Caco-2 (cell line): ENCODE measurements at regions not wholly inside any gene's neighbourhood (a gene's known extent, or its start where the extent isn't known, plus 50 kb on each side); places are given as distances from the start of the nearest gene placed in this dataset.

Experiments used
- BruUV-seq: library from RNA; stranded (reverse); fragments of 400-500 nt; replicated peaks from 2 replicates; lab custom pipeline; 2021; lab: Mats Ljungman, UMichigan
- CTCF ChIA-PET: fragments of 300-600 bp; sonication (Branson Sonifier 250); formaldehyde crosslinking; loops from one replicate; lab custom pipeline; 2022; ENCODE audit warnings: antibody characterized with exemption; lab: Charles Lee
- POLR2A ChIA-PET: fragments of 300-600 bp; sonication (Branson Sonifier 250); formaldehyde crosslinking; loops from one replicate; lab custom pipeline; 2022; ENCODE audit warnings: antibody characterized with exemption; lab: Charles Lee
- DNase-seq, 2 experiments: peaks; one replicate each; pipeline versions ENCODE4 v3.0.0 to v3.0.0-alpha.2; 2020 to 2022
- H3K27me3 ChIP-seq: replicated peaks from 2 replicates; pipeline ENCODE4 v1.6.0; 2011; ENCODE audit warnings: low read length; ENCODE audit not compliant: control insufficient read depth, insufficient read depth
- H3K36me3 ChIP-seq: 2 replicates; pipeline ENCODE4 v1.5.1; 2011; ENCODE audit warnings: low read length; ENCODE audit not compliant: control insufficient read depth, insufficient read depth
- H3K4me1 ChIP-seq: fragments of 250-450 bp; sonication (Bioruptor Pico); 2 replicates; pipeline ENCODE4 v1.5.1; 2020; ENCODE audit warnings: mild to moderate bottlenecking
- H3K4me3 ChIP-seq: 2 replicates; pipeline ENCODE4 v1.5.1; 2011; ENCODE audit warnings: low read depth, mild to moderate bottlenecking, control low read depth, low read length
- H3K9me3 ChIP-seq: fragments of 250-450 bp; sonication (Bioruptor Pico); 2 replicates; pipeline ENCODE4 v1.5.1; 2020; ENCODE audit warnings: mild to moderate bottlenecking, moderate library complexity
- H3K27ac Mint-ChIP-seq: one replicate; pipeline ENCODE4 v1.8.0; 2022; ENCODE audit warnings: mixed read lengths; ENCODE audit not compliant: unreplicated experiment
- H3K27me3 Mint-ChIP-seq: one replicate; pipeline ENCODE4 v1.8.0; 2022; ENCODE audit warnings: mixed read lengths; ENCODE audit not compliant: insufficient read depth, unreplicated experiment
- H3K36me3 Mint-ChIP-seq: one replicate; pipeline ENCODE4 v1.8.0; 2022; ENCODE audit warnings: mild to moderate bottlenecking, mixed read lengths; ENCODE audit not compliant: insufficient read depth, unreplicated experiment
- H3K4me1 Mint-ChIP-seq: one replicate; pipeline ENCODE4 v1.8.0; 2022; ENCODE audit warnings: low read depth, mixed read lengths; ENCODE audit not compliant: unreplicated experiment
- H3K4me3 Mint-ChIP-seq: one replicate; pipeline ENCODE4 v1.8.0; 2022; ENCODE audit warnings: mild to moderate bottlenecking, moderate library complexity, mixed read lengths; ENCODE audit not compliant: unreplicated experiment
- H3K9me3 Mint-ChIP-seq: one replicate; pipeline ENCODE4 v1.8.0; 2022; ENCODE audit warnings: mixed read lengths; ENCODE audit not compliant: unreplicated experiment
- intact Hi-C: fragments of 100-400 bp; cut with micrococcal nuclease; formaldehyde crosslinking; loops from one replicate; pipeline ENCODE4 v1.10.0; 2022; ENCODE audit not compliant: unreplicated experiment
- TF ChIP-seq, protein P1 (sequence below), 2 experiments: fragments of 200-600 bp in 1 of 2; IDR thresholded peaks; 1 replicate in 1 of 2; 2 replicates in 1 of 2; pipeline versions ENCODE4 v1.5.1 to v1.8.0; 2011 to 2022; ENCODE audit warnings: antibody characterized with exemption in 1 of 2, control low read depth in 1 of 2, inconsistent platforms in 1 of 2, low read depth in 1 of 2, low read length in 1 of 2, mild to moderate bottlenecking in 1 of 2, moderate library complexity in 1 of 2; ENCODE audit not compliant: insufficient read depth in 1 of 2, severe bottlenecking in 1 of 2, unreplicated experiment in 1 of 2

DNA sequence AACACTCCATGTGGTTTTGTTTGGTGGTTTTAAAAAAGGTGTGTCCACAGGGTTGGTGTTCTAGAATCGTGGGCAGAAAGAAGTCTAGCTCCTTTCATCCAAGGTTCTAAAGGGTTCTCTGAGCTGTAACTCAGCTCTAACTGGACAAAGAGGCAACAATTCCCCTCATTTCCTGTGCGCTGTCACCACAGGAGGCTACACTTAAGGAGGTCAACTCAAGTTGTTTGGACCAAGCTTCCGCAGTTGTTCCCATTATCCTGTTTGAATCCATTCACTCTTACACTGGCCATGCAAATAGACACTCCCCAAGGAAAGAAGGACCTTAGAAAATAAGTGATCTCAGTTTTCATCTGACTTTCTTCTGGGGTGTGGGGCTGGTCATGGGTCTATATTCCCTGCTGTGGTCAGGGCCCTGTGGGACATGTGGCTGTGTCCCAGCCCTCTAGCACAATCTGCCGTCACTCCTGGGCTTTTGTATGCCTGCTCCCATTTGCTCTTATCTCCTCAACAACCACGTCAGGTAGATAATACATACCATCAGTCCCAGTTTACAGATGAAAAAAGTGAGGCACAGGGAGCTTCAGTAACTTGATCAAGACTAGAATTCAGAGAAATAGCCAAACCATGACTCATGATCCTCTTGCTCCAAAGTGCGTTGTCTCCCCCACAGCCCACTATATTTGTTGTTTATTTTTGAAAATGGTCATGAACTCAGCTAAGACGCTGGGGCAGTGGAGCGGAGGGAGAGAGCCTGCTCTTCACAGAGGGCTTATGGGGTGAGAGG is 103.6 kb downstream of the RHOU start:
- Histone ChIP-seq H3K36me3 (no peaks in the 10 kb centered on the region), H3K4me1 (peaks cover 62% of the 10 kb centered on the region), H3K9me3 (no peaks in the 10 kb centered on the region), H3K4me3 (no peak overlapping the region), H3K27me3 (no peaks in the 10 kb centered on the region)
- H3K27me3 Mint-ChIP-seq, result no peaks in the 10 kb centered on the region
- H3K4me1 Mint-ChIP-seq, result peaks cover 59% of the 10 kb centered on the region
- H3K36me3 Mint-ChIP-seq, result peaks cover 13% of the 10 kb centered on the region
- intact Hi-C loops, result loop anchor here (1.0 to 5.0 kb wide), 6 partner anchors 22 to 383 kb away; no protein-coding TSS in a partner anchor
- no peaks in the 10 kb centered on the region for H3K9me3 Mint-ChIP-seq
- H3K27ac Mint-ChIP-seq, result peak overlapping the region; percentile 93
- POLR2A ChIA-PET, result interaction anchor here (1.5 to 2.2 kb wide), 5 partner anchors 10 to 125 kb away, joined by 6 to 24 read pairs (median 13); no protein-coding TSS in a partner anchor
- peak overlapping the region; percentile 63 for H3K4me3 Mint-ChIP-seq
- BruUV-seq, result no TSS peak
- DNase-seq, result no peak
- CTCF ChIA-PET, result interaction anchor here (0.7 to 2.0 kb wide), 8 partner anchors 10 to 416 kb away, joined by 3 to 15 read pairs (median 3); partner anchors contain the start of gene RHOU
- TF ChIP-seq, protein P1, sequence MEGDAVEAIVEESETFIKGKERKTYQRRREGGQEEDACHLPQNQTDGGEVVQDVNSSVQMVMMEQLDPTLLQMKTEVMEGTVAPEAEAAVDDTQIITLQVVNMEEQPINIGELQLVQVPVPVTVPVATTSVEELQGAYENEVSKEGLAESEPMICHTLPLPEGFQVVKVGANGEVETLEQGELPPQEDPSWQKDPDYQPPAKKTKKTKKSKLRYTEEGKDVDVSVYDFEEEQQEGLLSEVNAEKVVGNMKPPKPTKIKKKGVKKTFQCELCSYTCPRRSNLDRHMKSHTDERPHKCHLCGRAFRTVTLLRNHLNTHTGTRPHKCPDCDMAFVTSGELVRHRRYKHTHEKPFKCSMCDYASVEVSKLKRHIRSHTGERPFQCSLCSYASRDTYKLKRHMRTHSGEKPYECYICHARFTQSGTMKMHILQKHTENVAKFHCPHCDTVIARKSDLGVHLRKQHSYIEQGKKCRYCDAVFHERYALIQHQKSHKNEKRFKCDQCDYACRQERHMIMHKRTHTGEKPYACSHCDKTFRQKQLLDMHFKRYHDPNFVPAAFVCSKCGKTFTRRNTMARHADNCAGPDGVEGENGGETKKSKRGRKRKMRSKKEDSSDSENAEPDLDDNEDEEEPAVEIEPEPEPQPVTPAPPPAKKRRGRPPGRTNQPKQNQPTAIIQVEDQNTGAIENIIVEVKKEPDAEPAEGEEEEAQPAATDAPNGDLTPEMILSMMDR (IDR thresholded peaks at IDR 0.05; ENCODE audit: insufficient read depth in 1 of 2, low read depth in 1 of 2, low read length in 1 of 2, severe bottlenecking in 1 of 2, unreplicated experiment in 1 of 2), result no peak

DNA sequence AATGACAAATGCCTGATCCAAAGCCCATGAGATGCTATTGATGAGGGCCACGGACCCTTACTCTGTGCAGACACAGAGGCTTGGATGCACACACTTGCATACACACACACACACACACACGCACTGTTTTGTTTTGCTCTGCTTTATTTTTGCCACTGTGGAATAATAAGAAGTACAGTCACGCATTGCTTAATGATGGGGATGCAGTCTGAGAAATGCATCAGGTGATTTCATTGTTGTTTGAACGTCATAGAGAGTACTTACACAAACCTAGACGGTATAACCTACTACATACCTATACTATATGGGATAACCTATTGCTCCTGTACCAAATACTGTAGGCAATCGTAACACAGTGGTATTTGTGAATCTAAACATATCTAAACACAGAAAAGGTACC is 104.4 kb downstream of the RHOU start:
- intact Hi-C loops, result loop anchor here (2.0 to 5.0 kb wide), 2 partner anchors 119 to 383 kb away; no protein-coding TSS in a partner anchor
- CTCF ChIA-PET, result no interaction called here

DNA sequence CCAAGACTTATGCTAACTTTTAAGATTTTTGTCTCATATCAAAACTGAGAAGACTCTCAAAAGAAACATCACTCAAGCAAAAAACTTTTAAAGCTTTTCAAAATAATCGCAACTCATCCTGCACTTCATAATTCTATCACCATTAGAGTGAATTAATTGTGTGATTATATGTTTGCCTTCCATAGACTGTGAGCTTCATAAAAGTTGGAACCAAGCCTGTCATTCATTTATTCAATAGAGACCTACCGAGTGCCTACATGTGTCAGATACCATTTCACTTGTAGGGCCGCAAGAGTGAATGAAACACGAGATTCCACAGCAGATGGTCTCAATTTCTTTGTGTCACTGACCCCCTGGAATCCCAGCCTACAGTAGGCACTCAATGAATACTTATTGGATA is 106.4 kb downstream of the RHOU start:
- H3K4me3 Mint-ChIP-seq, result no peak overlapping the region
- no peaks in the 10 kb centered on the region for H3K36me3 ChIP-seq
- no peaks in the 10 kb centered on the region for H3K9me3 ChIP-seq
- no peaks in the 10 kb centered on the region for H3K9me3 Mint-ChIP-seq
- TF ChIP-seq, protein P1 (IDR thresholded peaks at IDR 0.05; ENCODE audit: insufficient read depth in 1 of 2, low read depth in 1 of 2, low read length in 1 of 2, severe bottlenecking in 1 of 2, unreplicated experiment in 1 of 2), result no peak
- H3K27me3 Mint-ChIP-seq, result no peaks in the 10 kb centered on the region
- H3K27ac Mint-ChIP-seq, result peak overlapping the region; percentile 79
- no peak for DNase-seq
- H3K36me3 Mint-ChIP-seq, result peaks cover 13% of the 10 kb centered on the region
- ChIA-PET POLR2A (no interaction called here), CTCF (no interaction called here)
- BruUV-seq, result no TSS peak
- H3K4me3 ChIP-seq, result no peak overlapping the region
- intact Hi-C loops, result no loop called here
- H3K4me1 Mint-ChIP-seq, result peaks cover 39% of the 10 kb centered on the region
- peaks cover 44% of the 10 kb centered on the region for H3K4me1 ChIP-seq
- H3K27me3 ChIP-seq, result no peaks in the 10 kb centered on the region

More for the DNA sequence above, 104.4 kb downstream of the RHOU start:
- H3K4me1 Mint-ChIP-seq, result peaks cover 58% of the 10 kb centered on the region
- Histone ChIP-seq H3K27me3 (no peaks in the 10 kb centered on the region), H3K4me3 (no peak overlapping the region), H3K9me3 (no peaks in the 10 kb centered on the region), H3K36me3 (no peaks in the 10 kb centered on the region), H3K4me1 (peaks cover 62% of the 10 kb centered on the region)
- no peaks in the 10 kb centered on the region for H3K9me3 Mint-ChIP-seq
- H3K4me3 Mint-ChIP-seq, result no peak overlapping the region
- peaks cover 13% of the 10 kb centered on the region for H3K36me3 Mint-ChIP-seq
- TF ChIP-seq, protein P1 (IDR thresholded peaks at IDR 0.05; ENCODE audit: insufficient read depth in 1 of 2, low read depth in 1 of 2, low read length in 1 of 2, severe bottlenecking in 1 of 2, unreplicated experiment in 1 of 2), result no peak
- POLR2A ChIA-PET, result no interaction called here
- no peak for DNase-seq
- no peaks in the 10 kb centered on the region for H3K27me3 Mint-ChIP-seq
- H3K27ac Mint-ChIP-seq, result peak overlapping the region; percentile 93
- BruUV-seq, result no TSS peak
